Osteocyte (in vitro differentiated cells): ENCODE measurements at regions not wholly inside any gene's neighbourhood (a gene's known extent, or its start where the extent isn't known, plus 50 kb on each side); places are given as distances from the start of the nearest gene placed in this dataset.
A peak's percentile ranks its signal among the peaks of the same experiment; 100 is the strongest.

Experiments
- DNase-seq: peaks from one replicate; pipeline ENCODE4 v3.0.0; 2021; ENCODE audit warnings: mixed read lengths; ENCODE audit not compliant: unreplicated experiment; ENCODE audit errors: extremely low spot score
- H3K27ac Mint-ChIP-seq: one replicate; pipeline ENCODE4 v1.8.0; 2021; ENCODE audit warnings: mild to moderate bottlenecking, mixed read lengths; ENCODE audit not compliant: unreplicated experiment
- H3K27me3 Mint-ChIP-seq: one replicate; pipeline ENCODE4 v1.8.0; 2021; ENCODE audit warnings: mixed read lengths; ENCODE audit not compliant: unreplicated experiment
- H3K36me3 Mint-ChIP-seq: one replicate; pipeline ENCODE4 v1.8.0; 2021; ENCODE audit warnings: mixed read lengths; ENCODE audit not compliant: unreplicated experiment
- H3K4me1 Mint-ChIP-seq: one replicate; pipeline ENCODE4 v1.8.0; 2021; ENCODE audit warnings: mixed read lengths; ENCODE audit not compliant: unreplicated experiment
- H3K4me3 Mint-ChIP-seq: one replicate; pipeline ENCODE4 v1.8.0; 2021; ENCODE audit warnings: mild to moderate bottlenecking, moderate library complexity, mixed read lengths; ENCODE audit not compliant: unreplicated experiment
- H3K9me3 Mint-ChIP-seq: one replicate; pipeline ENCODE4 v1.8.0; 2021; ENCODE audit warnings: mixed read lengths; ENCODE audit not compliant: unreplicated experiment
- TF ChIP-seq, protein P1 (sequence below): fragments of 200-600 bp; sonication (generic); IDR thresholded peaks from 2 replicates; pipeline ENCODE4 v1.5.0; 2021; ENCODE audit warnings: antibody characterized with exemption, mild to moderate bottlenecking, moderate library complexity

DNA sequence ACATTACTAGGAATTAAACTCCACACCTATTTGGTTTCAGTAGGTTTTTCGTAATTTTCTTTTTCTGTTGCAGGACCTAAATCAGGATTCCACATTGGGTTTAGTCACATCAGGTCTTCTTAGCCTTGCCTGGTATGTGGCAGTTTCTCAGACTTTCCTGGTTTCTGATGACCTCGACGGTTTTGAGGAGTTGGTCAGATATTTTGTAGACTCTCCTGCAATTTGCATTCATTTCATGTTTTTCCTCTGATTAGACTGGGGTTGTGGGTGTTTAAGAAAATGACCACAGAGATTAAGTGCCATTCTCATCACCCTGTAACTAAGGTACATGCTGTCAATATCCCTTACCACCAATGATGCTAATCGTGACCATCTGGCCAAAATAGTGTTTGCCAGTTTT lies 97.3 kb upstream of the ST6GAL2 start:
- peak overlapping the region; percentile 25 for H3K27ac Mint-ChIP-seq

DNA sequence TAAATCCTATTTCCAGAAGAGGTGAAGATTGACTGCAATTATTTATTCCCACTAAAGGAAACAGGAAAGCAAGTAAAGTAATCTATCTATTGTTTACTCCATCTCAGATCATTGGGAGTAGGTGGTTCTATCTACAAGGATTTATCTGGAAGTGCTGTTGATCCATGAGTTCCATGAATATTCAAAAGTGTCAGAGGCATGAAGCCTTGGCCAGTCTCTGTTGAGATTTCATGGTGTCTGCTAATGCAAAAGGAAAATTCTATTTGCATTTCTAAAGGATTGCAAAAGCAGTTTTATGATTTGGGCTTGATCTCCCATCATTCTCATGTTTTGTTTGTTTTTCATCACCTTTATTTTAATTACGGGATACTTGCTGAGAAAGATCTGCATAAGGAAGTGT lies 102.4 kb upstream of the ST6GAL2 start:
- Mint-ChIP-seq H3K9me3 (peaks cover 10% of the 10 kb centered on the region), H3K4me3 (no peak overlapping the region), H3K4me1 (peaks cover 31% of the 10 kb centered on the region), H3K27me3 (no peaks in the 10 kb centered on the region), H3K27ac (no peak overlapping the region), H3K36me3 (no peaks in the 10 kb centered on the region)
- DNase-seq = no peak
- TF ChIP-seq, protein P1, sequence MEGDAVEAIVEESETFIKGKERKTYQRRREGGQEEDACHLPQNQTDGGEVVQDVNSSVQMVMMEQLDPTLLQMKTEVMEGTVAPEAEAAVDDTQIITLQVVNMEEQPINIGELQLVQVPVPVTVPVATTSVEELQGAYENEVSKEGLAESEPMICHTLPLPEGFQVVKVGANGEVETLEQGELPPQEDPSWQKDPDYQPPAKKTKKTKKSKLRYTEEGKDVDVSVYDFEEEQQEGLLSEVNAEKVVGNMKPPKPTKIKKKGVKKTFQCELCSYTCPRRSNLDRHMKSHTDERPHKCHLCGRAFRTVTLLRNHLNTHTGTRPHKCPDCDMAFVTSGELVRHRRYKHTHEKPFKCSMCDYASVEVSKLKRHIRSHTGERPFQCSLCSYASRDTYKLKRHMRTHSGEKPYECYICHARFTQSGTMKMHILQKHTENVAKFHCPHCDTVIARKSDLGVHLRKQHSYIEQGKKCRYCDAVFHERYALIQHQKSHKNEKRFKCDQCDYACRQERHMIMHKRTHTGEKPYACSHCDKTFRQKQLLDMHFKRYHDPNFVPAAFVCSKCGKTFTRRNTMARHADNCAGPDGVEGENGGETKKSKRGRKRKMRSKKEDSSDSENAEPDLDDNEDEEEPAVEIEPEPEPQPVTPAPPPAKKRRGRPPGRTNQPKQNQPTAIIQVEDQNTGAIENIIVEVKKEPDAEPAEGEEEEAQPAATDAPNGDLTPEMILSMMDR = no peak

More for the DNA sequence above, 97.3 kb upstream of the ST6GAL2 start:
- no peaks in the 10 kb centered on the region for H3K36me3 Mint-ChIP-seq
- H3K9me3 Mint-ChIP-seq = peaks cover 9% of the 10 kb centered on the region
- H3K4me1 Mint-ChIP-seq = peaks cover 53% of the 10 kb centered on the region
- no peak overlapping the region for H3K4me3 Mint-ChIP-seq
- H3K27me3 Mint-ChIP-seq = no peaks in the 10 kb centered on the region
- TF ChIP-seq, protein P1 = no peak
- DNase-seq = no peak

DNA sequence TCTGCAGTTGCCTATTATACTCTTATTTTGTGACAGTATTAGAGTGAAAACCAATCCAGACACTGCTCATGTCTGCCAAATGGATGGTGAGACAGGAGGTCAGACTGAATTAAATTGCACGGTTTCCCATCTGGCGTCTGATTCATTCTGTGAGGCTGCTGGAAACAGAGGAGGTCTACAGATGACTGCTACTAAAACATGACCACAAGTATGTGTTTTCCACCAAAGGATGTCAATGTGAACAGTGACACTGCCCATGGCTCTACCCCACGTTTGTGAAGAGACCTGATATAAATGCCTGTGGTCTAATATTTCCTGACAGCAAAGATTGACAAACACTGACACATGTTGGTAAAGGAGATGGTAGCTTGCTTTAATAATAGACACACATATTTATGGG lies 104.3 kb upstream of the ST6GAL2 start:
- Mint-ChIP-seq H3K27me3 (no peaks in the 10 kb centered on the region), H3K27ac (peak overlapping the region; percentile 25), H3K4me1 (peaks cover 23% of the 10 kb centered on the region), H3K36me3 (no peaks in the 10 kb centered on the region), H3K4me3 (no peak overlapping the region), H3K9me3 (peaks cover 4% of the 10 kb centered on the region)
- TF ChIP-seq, protein P1 = no peak
- no peak for DNase-seq

DNA sequence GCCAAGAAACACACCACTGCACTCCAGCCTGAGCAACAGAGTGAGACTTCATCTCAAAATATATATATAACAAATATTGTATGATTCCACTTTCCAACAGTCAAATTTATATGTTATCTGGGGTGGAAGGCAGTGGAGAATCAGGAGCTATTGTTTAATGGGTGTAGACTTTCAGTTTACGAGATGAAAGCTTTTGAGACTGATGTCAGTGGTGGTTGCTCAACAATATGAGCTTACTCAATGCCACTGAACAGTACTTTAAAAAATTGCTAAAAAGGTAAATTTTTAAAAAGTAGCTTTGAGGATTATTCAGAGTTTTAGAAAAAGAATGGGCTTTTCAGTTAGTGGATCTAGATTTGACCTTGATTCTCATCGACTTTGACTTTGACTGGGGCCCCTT lies 105.9 kb upstream of the ST6GAL2 start:
- no peaks in the 10 kb centered on the region for H3K27me3 Mint-ChIP-seq
- H3K36me3 Mint-ChIP-seq = no peaks in the 10 kb centered on the region
- H3K9me3 Mint-ChIP-seq = peaks cover 4% of the 10 kb centered on the region
- DNase-seq = no peak
- H3K4me3 Mint-ChIP-seq = no peak overlapping the region
- TF ChIP-seq, protein P1 = no peak
- H3K27ac Mint-ChIP-seq = no peak overlapping the region
- peaks cover 32% of the 10 kb centered on the region for H3K4me1 Mint-ChIP-seq

DNA sequence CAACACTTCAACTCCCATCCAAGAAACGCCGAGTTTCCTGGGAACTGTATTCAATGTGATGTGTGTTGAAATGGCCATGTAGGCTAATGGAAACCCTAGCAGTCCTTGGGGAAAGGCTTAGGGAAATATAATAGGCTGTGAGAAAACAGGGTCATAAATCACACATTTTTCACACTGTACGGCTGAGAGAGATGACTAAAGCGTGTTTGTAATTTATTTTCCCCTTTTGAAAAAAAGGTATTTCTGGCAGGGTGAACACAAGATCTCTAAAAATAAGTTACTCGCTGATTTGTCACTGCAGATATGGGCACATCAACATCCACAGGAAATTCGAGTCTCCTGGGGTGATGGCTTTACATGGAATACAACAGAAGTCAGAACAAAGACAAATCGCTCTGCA lies 109.6 kb upstream of the ST6GAL2 start:
- Mint-ChIP-seq H3K4me3 (no peak overlapping the region), H3K4me1 (peaks cover 20% of the 10 kb centered on the region), H3K27ac (peak overlapping the region; percentile 36), H3K36me3 (no peaks in the 10 kb centered on the region), H3K9me3 (peaks cover 4% of the 10 kb centered on the region), H3K27me3 (no peaks in the 10 kb centered on the region)
- TF ChIP-seq, protein P1 = no peak
- no peak for DNase-seq
